HepG2 (cell line): ENCODE measurements at regions not wholly inside any gene's neighbourhood (a gene's known extent, or its start where the extent isn't known, plus 50 kb on each side); places are given as distances from the start of the nearest gene placed in this dataset.

Experiments
- POLR2A ChIP-seq, 2 experiments: IDR thresholded peaks; 2 replicates each; pipeline ENCODE4 v1.6.1; 2011; ENCODE audit warnings: low read depth in 2 of 2, low read length in 2 of 2, mild to moderate bottlenecking in 1 of 2, moderate library complexity in 1 of 2; ENCODE audit not compliant: insufficient read depth in 1 of 2
- ZBTB33 ChIP-seq: sonication (generic); formaldehyde crosslinking; IDR thresholded peaks from 2 replicates; pipeline ENCODE4 v1.4.0; 2020; ENCODE audit warnings: missing genetic modification reagents

GRCh38 chr3:163644172-163644571, 1434.1 kb downstream of the SI start:
- TF ChIP-seq POLR2A (IDR thresholded peaks at IDR 0.05; ENCODE audit: insufficient read depth in 1 of 2, low read depth in 2 of 2, low read length in 2 of 2) (no peak), ZBTB33 (CRISPR knock-in tag) (no peak)
